ENCODE measurements at regions not wholly inside any gene's neighbourhood (a gene's known extent, or its start where the extent isn't known, plus 50 kb on each side); places are given as distances from the start of the nearest gene placed in this dataset.

GRCh38 chr4:19256823-19257222, 994.9 kb upstream of the SLIT2 start:
- ChIA-PET CTCF (interaction anchor here (1.1 to 1.6 kb wide), 2 partner anchors 12 to 1496 kb away, joined by 3 to 4 read pairs; no protein-coding TSS in a partner anchor), POLR2A (no interaction called here)
- DNase-seq (ENCODE audit: extremely low spot score) = no peak
- no peak for TF ChIP-seq CTCF (IDR thresholded peaks at IDR 0.05; ENCODE audit: control extremely low read depth, extremely low read depth, low read depth, missing control alignments)

GRCh38 chr4:19254486-19254885, 997.2 kb upstream of the SLIT2 start:
- TF ChIP-seq CTCF (IDR thresholded peaks at IDR 0.05; ENCODE audit: control extremely low read depth, extremely low read depth, low read depth, missing control alignments) = no peak
- POLR2A ChIA-PET = no interaction called here
- CTCF ChIA-PET = no interaction called here
- DNase-seq (ENCODE audit: extremely low spot score) = no peak

- CTCF ChIA-PET = interaction anchor here (1.1 to 1.2 kb wide), 2 partner anchors 12 to 20 kb away, joined by 3 read pairs; no protein-coding TSS in a partner anchor
- no peak for DNase-seq (ENCODE audit: extremely low spot score)
- no peak for TF ChIP-seq CTCF (IDR thresholded peaks at IDR 0.05; ENCODE audit: control extremely low read depth, extremely low read depth, low read depth, missing control alignments)
- POLR2A ChIA-PET = no interaction called here
These were observed 1003.7 kb upstream of the SLIT2 start for GRCh38 chr4:19248023-19248422.

- POLR2A ChIA-PET = no interaction called here
- TF ChIP-seq CTCF (IDR thresholded peaks at IDR 0.05; ENCODE audit: control extremely low read depth, extremely low read depth, low read depth, missing control alignments) = no peak
- no peak for DNase-seq (ENCODE audit: extremely low spot score)
- CTCF ChIA-PET = no interaction called here
These were observed 1009.8 kb upstream of the SLIT2 start for GRCh38 chr4:19241895-19242294.

GRCh38 chr4:19239565-19239964, 1012.1 kb upstream of the SLIT2 start:
- ChIA-PET POLR2A (no interaction called here), CTCF (no interaction called here)
- no peak for TF ChIP-seq CTCF (IDR thresholded peaks at IDR 0.05; ENCODE audit: control extremely low read depth, extremely low read depth, low read depth, missing control alignments)
- no peak for DNase-seq (ENCODE audit: extremely low spot score)

GRCh38 chr4:19236473-19236872, 1015.2 kb upstream of the SLIT2 start:
- CTCF ChIA-PET = no interaction called here
- DNase-seq (ENCODE audit: extremely low spot score) = no peak
- no peak for TF ChIP-seq CTCF (IDR thresholded peaks at IDR 0.05; ENCODE audit: control extremely low read depth, extremely low read depth, low read depth, missing control alignments)

More at GRCh38 chr4:19236473-19236872, 1015.2 kb upstream of the SLIT2 start:
- POLR2A ChIA-PET = no interaction called here

Measured in GM10248 (cell line).